ENCODE measurements at regions not wholly inside any gene's neighbourhood (a gene's known extent, or its start where the extent isn't known, plus 50 kb on each side); places are given as distances from the start of the nearest gene placed in this dataset.

GRCh38 chr7:130872341-130872740, 138.3 kb upstream of the KLF14 start:
- intact Hi-C loops (cut with DNase I; ENCODE audit: low total_unique reads): no loop called here
- Histone ChIP-seq H3K27ac (no peak overlapping the region), H3K4me1 (peaks cover 17% of the 10 kb centered on the region), H3K36me3 (ENCODE audit: low read depth, missing control alignments) (no peaks in the 10 kb centered on the region), H3K9me3 (no peaks in the 10 kb centered on the region), H3K4me3 (no peak overlapping the region), H3K27me3 (no peaks in the 10 kb centered on the region)
- TF ChIP-seq, protein P1, sequence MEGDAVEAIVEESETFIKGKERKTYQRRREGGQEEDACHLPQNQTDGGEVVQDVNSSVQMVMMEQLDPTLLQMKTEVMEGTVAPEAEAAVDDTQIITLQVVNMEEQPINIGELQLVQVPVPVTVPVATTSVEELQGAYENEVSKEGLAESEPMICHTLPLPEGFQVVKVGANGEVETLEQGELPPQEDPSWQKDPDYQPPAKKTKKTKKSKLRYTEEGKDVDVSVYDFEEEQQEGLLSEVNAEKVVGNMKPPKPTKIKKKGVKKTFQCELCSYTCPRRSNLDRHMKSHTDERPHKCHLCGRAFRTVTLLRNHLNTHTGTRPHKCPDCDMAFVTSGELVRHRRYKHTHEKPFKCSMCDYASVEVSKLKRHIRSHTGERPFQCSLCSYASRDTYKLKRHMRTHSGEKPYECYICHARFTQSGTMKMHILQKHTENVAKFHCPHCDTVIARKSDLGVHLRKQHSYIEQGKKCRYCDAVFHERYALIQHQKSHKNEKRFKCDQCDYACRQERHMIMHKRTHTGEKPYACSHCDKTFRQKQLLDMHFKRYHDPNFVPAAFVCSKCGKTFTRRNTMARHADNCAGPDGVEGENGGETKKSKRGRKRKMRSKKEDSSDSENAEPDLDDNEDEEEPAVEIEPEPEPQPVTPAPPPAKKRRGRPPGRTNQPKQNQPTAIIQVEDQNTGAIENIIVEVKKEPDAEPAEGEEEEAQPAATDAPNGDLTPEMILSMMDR (IDR thresholded peaks at IDR 0.05): no peak
- TF ChIP-seq POLR2A (IDR thresholded peaks at IDR 0.05): no peak
- DNase-seq: no peak
- 86 to 92% methylated on average over 6 of the region's 6 CpGs for WGBS, 2 donors

DNA sequence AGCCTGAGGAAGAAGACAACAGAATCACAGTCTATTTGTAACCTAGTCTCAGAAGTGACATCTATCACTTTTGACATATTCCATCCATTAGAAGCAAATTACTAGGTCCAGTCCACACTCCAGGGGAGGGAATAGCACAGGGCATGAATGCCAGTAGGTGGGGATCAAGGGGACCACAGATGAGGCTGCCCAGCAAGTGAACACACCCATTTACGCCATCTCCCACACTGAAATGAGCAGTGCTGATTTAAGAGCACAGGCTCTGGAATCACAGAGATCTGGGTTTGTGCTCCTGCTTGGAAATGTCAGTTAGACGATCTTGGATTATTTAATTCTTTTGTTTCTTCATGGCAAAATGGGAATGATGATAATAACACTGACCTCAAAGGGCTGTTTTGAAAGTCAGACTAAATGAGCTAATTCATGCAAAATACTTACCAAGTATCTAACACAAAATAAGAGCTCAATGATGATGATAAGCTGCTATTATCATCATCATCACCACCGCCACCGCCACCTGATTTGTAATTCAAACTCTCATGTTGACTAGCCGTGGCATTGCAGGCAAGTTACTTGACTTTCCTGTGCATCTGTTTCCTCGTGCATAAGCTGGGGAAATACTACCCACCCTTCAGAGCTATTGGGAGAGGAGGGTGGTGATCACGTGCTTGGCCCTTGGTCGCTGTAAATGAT, 138.9 kb upstream of the KLF14 start:
- Histone ChIP-seq H3K27me3 (no peaks in the 10 kb centered on the region), H3K4me1 (peaks cover 17% of the 10 kb centered on the region), H3K36me3 (ENCODE audit: low read depth, missing control alignments) (no peaks in the 10 kb centered on the region), H3K4me3 (no peak overlapping the region), H3K27ac (no peak overlapping the region), H3K9me3 (no peaks in the 10 kb centered on the region)
- TF ChIP-seq, protein P1 (IDR thresholded peaks at IDR 0.05): no peak
- TF ChIP-seq POLR2A (IDR thresholded peaks at IDR 0.05): no peak
- DNase-seq: no peak
- intact Hi-C loops (cut with DNase I; ENCODE audit: low total_unique reads): no loop called here
- 93 to 95% methylated on average over 8 of the region's 8 CpGs for WGBS, 2 donors

- no peaks in the 10 kb centered on the region for H3K36me3 ChIP-seq (ENCODE audit: low read depth, missing control alignments)
- intact Hi-C loops (cut with DNase I; ENCODE audit: low total_unique reads): no loop called here
- H3K9me3 ChIP-seq: no peaks in the 10 kb centered on the region
- no peaks in the 10 kb centered on the region for H3K27me3 ChIP-seq
- peaks cover 17% of the 10 kb centered on the region for H3K4me1 ChIP-seq
- H3K4me3 ChIP-seq: no peak overlapping the region
- TF ChIP-seq, protein P1 (IDR thresholded peaks at IDR 0.05): no peak
- no peak for TF ChIP-seq POLR2A (IDR thresholded peaks at IDR 0.05)
- H3K27ac ChIP-seq: peak overlapping the region in 1 of 2 donors; percentile 68
- no peak for DNase-seq
- 74 to 78% methylated on average over 6 of the region's 6 CpGs for WGBS, 2 donors
Observed at GRCh38 chr7:130874071-130874915, 140.3 kb upstream of the KLF14 start.

- no peak overlapping the region for H3K4me3 ChIP-seq
- no peaks in the 10 kb centered on the region for H3K27me3 ChIP-seq
- 38 to 49% methylated on average over 6 of the region's 6 CpGs for WGBS, 2 donors
- H3K9me3 ChIP-seq: no peaks in the 10 kb centered on the region
- no peak for TF ChIP-seq POLR2A (IDR thresholded peaks at IDR 0.05)
- TF ChIP-seq, protein P1 (IDR thresholded peaks at IDR 0.05): peak; percentile 57 to 85 (median 58)
- H3K4me1 ChIP-seq: peaks cover 17% of the 10 kb centered on the region
- peak; percentile 65 for DNase-seq
- intact Hi-C loops (cut with DNase I; ENCODE audit: low total_unique reads): no loop called here
- peak overlapping the region in 1 of 2 donors; percentile 68 for H3K27ac ChIP-seq
- no peaks in the 10 kb centered on the region for H3K36me3 ChIP-seq (ENCODE audit: low read depth, missing control alignments)
Observed at GRCh38 chr7:130875265-130875741, 141.3 kb upstream of the KLF14 start.

Measured in testis (tissue), 2 donors.